Caco-2 (cell line): ENCODE measurements at regions not wholly inside any gene's neighbourhood (a gene's known extent, or its start where the extent isn't known, plus 50 kb on each side); places are given as distances from the start of the nearest gene placed in this dataset.

ENCODE experiments used
- BruUV-seq: library from RNA; stranded (reverse); fragments of 400-500 nt; replicated peaks from 2 replicates; lab custom pipeline; 2021; lab: Mats Ljungman, UMichigan
- CTCF ChIA-PET: fragments of 300-600 bp; sonication (Branson Sonifier 250); formaldehyde crosslinking; loops from one replicate; lab custom pipeline; 2022; ENCODE audit warnings: antibody characterized with exemption; lab: Charles Lee
- POLR2A ChIA-PET: fragments of 300-600 bp; sonication (Branson Sonifier 250); formaldehyde crosslinking; loops from one replicate; lab custom pipeline; 2022; ENCODE audit warnings: antibody characterized with exemption; lab: Charles Lee
- DNase-seq, 2 experiments: peaks; one replicate each; pipeline versions ENCODE4 v3.0.0 to v3.0.0-alpha.2; 2020 to 2022
- H3K27me3 ChIP-seq: replicated peaks from 2 replicates; pipeline ENCODE4 v1.6.0; 2011; ENCODE audit warnings: low read length; ENCODE audit not compliant: control insufficient read depth, insufficient read depth
- H3K36me3 ChIP-seq: 2 replicates; pipeline ENCODE4 v1.5.1; 2011; ENCODE audit warnings: low read length; ENCODE audit not compliant: control insufficient read depth, insufficient read depth
- H3K4me1 ChIP-seq: fragments of 250-450 bp; sonication (Bioruptor Pico); 2 replicates; pipeline ENCODE4 v1.5.1; 2020; ENCODE audit warnings: mild to moderate bottlenecking
- H3K4me3 ChIP-seq: 2 replicates; pipeline ENCODE4 v1.5.1; 2011; ENCODE audit warnings: low read depth, mild to moderate bottlenecking, control low read depth, low read length
- H3K9me3 ChIP-seq: fragments of 250-450 bp; sonication (Bioruptor Pico); 2 replicates; pipeline ENCODE4 v1.5.1; 2020; ENCODE audit warnings: mild to moderate bottlenecking, moderate library complexity
- H3K27ac Mint-ChIP-seq: one replicate; pipeline ENCODE4 v1.8.0; 2022; ENCODE audit warnings: mixed read lengths; ENCODE audit not compliant: unreplicated experiment
- H3K27me3 Mint-ChIP-seq: one replicate; pipeline ENCODE4 v1.8.0; 2022; ENCODE audit warnings: mixed read lengths; ENCODE audit not compliant: insufficient read depth, unreplicated experiment
- H3K36me3 Mint-ChIP-seq: one replicate; pipeline ENCODE4 v1.8.0; 2022; ENCODE audit warnings: mild to moderate bottlenecking, mixed read lengths; ENCODE audit not compliant: insufficient read depth, unreplicated experiment
- H3K4me1 Mint-ChIP-seq: one replicate; pipeline ENCODE4 v1.8.0; 2022; ENCODE audit warnings: low read depth, mixed read lengths; ENCODE audit not compliant: unreplicated experiment
- H3K4me3 Mint-ChIP-seq: one replicate; pipeline ENCODE4 v1.8.0; 2022; ENCODE audit warnings: mild to moderate bottlenecking, moderate library complexity, mixed read lengths; ENCODE audit not compliant: unreplicated experiment
- H3K9me3 Mint-ChIP-seq: one replicate; pipeline ENCODE4 v1.8.0; 2022; ENCODE audit warnings: mixed read lengths; ENCODE audit not compliant: unreplicated experiment
- intact Hi-C: fragments of 100-400 bp; cut with micrococcal nuclease; formaldehyde crosslinking; loops from one replicate; pipeline ENCODE4 v1.10.0; 2022; ENCODE audit not compliant: unreplicated experiment
- TF ChIP-seq, protein P1 (sequence below), 2 experiments: fragments of 200-600 bp in 1 of 2; IDR thresholded peaks; 1 replicate in 1 of 2; 2 replicates in 1 of 2; pipeline versions ENCODE4 v1.5.1 to v1.8.0; 2011 to 2022; ENCODE audit warnings: antibody characterized with exemption in 1 of 2, control low read depth in 1 of 2, inconsistent platforms in 1 of 2, low read depth in 1 of 2, low read length in 1 of 2, mild to moderate bottlenecking in 1 of 2, moderate library complexity in 1 of 2; ENCODE audit not compliant: insufficient read depth in 1 of 2, severe bottlenecking in 1 of 2, unreplicated experiment in 1 of 2

DNA sequence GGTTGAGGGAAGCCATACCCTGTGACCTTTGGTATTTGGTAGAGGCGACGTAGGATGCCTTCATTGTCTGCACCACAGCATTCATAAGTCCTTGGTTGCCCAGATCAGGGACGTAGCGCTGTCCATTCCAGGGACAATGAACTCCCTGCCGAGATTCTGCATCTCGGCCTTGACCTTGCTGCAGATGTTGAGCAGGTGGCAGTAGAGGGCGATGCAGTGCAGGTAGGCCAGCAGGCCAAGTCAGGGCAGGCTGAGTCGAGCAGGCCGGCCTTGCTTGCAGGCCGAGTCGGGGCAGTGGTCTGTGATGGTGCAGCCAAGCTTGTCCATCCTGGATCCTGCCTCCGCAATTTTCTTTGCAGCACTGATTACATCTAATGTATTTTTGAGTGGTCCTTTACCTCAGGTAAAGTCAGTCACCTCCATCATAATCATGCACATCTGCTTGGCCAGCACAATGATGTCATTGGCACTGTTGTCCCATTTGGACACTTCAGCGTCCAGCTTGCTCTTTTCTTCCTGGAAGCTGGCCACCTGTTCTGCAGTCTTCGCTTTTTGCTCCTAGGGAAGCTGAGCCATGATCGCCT is 93.4 kb upstream of the CCDC112 start:
- Mint-ChIP-seq H3K27me3 (peaks cover 2% of the 10 kb centered on the region), H3K9me3 (no peaks in the 10 kb centered on the region), H3K4me3 (no peak overlapping the region), H3K27ac (no peak overlapping the region), H3K36me3 (peaks cover 4% of the 10 kb centered on the region), H3K4me1 (no peaks in the 10 kb centered on the region)
- no peak overlapping the region for H3K4me3 ChIP-seq
- H3K27me3 ChIP-seq, result 0 out of 2 replicates have a peak, but pooled peaks cover under 1% of the 10 kb centered on the region
- no peaks in the 10 kb centered on the region for H3K36me3 ChIP-seq
- no TSS peak for BruUV-seq
- no peaks in the 10 kb centered on the region for H3K9me3 ChIP-seq
- TF ChIP-seq, protein P1, sequence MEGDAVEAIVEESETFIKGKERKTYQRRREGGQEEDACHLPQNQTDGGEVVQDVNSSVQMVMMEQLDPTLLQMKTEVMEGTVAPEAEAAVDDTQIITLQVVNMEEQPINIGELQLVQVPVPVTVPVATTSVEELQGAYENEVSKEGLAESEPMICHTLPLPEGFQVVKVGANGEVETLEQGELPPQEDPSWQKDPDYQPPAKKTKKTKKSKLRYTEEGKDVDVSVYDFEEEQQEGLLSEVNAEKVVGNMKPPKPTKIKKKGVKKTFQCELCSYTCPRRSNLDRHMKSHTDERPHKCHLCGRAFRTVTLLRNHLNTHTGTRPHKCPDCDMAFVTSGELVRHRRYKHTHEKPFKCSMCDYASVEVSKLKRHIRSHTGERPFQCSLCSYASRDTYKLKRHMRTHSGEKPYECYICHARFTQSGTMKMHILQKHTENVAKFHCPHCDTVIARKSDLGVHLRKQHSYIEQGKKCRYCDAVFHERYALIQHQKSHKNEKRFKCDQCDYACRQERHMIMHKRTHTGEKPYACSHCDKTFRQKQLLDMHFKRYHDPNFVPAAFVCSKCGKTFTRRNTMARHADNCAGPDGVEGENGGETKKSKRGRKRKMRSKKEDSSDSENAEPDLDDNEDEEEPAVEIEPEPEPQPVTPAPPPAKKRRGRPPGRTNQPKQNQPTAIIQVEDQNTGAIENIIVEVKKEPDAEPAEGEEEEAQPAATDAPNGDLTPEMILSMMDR (IDR thresholded peaks at IDR 0.05; ENCODE audit: insufficient read depth in 1 of 2, low read depth in 1 of 2, low read length in 1 of 2, severe bottlenecking in 1 of 2, unreplicated experiment in 1 of 2), result peak; percentile 12 to 32
- no peaks in the 10 kb centered on the region for H3K4me1 ChIP-seq
- ChIA-PET CTCF (no interaction called here), POLR2A (no interaction called here)
- peak in 1 of 2 experiments; percentile 25 for DNase-seq
- intact Hi-C loops, result no loop called here

DNA sequence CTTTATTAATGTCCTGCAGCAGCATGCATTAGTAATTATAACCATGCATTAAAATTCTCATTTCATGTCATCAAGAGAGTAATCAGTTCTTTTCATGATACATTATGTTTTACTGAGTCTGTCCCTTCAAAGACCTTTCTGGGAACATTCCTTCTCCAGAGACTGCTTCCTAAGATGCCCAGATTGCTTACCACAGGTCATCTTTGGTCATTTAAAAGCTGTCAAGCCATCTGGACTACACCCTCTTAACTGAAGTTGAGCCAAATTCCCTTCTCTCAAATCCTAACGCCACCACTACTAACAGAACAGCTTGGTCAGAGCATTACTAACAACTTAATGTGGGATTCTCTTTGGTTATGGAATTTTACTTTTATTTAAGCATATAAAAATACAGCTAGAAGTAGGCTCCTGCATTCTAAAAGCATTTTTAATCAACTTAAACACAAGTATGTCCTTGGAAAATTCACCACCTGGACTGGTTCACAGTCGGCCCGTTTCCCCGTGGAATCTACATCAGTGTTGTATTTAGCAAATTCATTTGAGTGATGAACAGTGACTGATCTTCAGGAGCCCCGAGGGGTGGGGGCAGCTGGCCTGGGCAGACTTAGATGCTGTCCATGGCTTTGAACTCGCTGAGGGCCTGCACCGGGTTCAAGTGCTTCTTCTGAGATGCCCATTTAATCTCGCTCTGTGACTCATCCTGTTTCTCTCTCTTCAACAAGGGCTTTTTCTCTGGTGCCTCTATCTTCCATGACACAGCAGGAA is 92.8 kb upstream of the CCDC112 start:
- CTCF ChIA-PET, result no interaction called here
- TF ChIP-seq, protein P1 (IDR thresholded peaks at IDR 0.05; ENCODE audit: insufficient read depth in 1 of 2, low read depth in 1 of 2, low read length in 1 of 2, severe bottlenecking in 1 of 2, unreplicated experiment in 1 of 2), result no peak
- no peaks in the 10 kb centered on the region for H3K4me1 Mint-ChIP-seq
- Histone ChIP-seq H3K4me3 (no peak overlapping the region), H3K27me3 (0 out of 2 replicates have a peak, but pooled peaks cover 1% of the 10 kb centered on the region), H3K36me3 (no peaks in the 10 kb centered on the region), H3K4me1 (no peaks in the 10 kb centered on the region), H3K9me3 (no peaks in the 10 kb centered on the region)
- H3K27me3 Mint-ChIP-seq, result peaks cover 2% of the 10 kb centered on the region
- no peak for DNase-seq
- H3K36me3 Mint-ChIP-seq, result peaks cover 4% of the 10 kb centered on the region
- no TSS peak for BruUV-seq
- POLR2A ChIA-PET, result no interaction called here
- intact Hi-C loops, result no loop called here
- H3K4me3 Mint-ChIP-seq, result no peak overlapping the region
- H3K9me3 Mint-ChIP-seq, result no peaks in the 10 kb centered on the region
- H3K27ac Mint-ChIP-seq, result no peak overlapping the region

DNA sequence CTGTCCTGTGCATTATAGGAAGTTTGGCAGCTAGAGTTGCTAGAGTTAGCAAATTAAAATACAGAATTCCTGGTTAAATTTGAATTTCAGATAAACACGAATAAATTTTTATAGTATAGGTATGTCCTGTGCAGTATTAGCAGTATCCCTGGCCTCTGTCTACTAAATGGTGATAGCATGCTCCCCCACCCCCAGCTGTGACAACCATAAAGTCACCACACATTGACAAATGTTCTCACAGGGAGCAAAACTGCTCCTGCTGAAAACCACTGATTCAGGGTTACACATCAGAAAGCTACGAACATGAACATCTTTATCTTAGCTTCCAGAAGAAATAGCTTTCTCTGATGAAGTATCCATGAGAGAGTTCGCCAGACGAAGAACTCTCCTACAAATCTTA is 91.8 kb upstream of the CCDC112 start:
- Mint-ChIP-seq H3K36me3 (peaks cover 4% of the 10 kb centered on the region), H3K27ac (no peak overlapping the region), H3K4me1 (no peaks in the 10 kb centered on the region), H3K4me3 (no peak overlapping the region), H3K9me3 (no peaks in the 10 kb centered on the region), H3K27me3 (peaks cover 2% of the 10 kb centered on the region)
- Histone ChIP-seq H3K4me1 (no peaks in the 10 kb centered on the region), H3K27me3 (0 out of 2 replicates have a peak, but pooled peaks cover 1% of the 10 kb centered on the region), H3K4me3 (no peak overlapping the region), H3K9me3 (no peaks in the 10 kb centered on the region), H3K36me3 (no peaks in the 10 kb centered on the region)
- TF ChIP-seq, protein P1 (IDR thresholded peaks at IDR 0.05; ENCODE audit: insufficient read depth in 1 of 2, low read depth in 1 of 2, low read length in 1 of 2, severe bottlenecking in 1 of 2, unreplicated experiment in 1 of 2), result no peak
- intact Hi-C loops, result no loop called here
- no peak for DNase-seq
- BruUV-seq, result no TSS peak
- POLR2A ChIA-PET, result no interaction called here
- CTCF ChIA-PET, result no interaction called here
